ENCODE measurements at regions not wholly inside any gene's neighbourhood (a gene's known extent, or its start where the extent isn't known, plus 50 kb on each side); places are given as distances from the start of the nearest gene placed in this dataset.

DNA sequence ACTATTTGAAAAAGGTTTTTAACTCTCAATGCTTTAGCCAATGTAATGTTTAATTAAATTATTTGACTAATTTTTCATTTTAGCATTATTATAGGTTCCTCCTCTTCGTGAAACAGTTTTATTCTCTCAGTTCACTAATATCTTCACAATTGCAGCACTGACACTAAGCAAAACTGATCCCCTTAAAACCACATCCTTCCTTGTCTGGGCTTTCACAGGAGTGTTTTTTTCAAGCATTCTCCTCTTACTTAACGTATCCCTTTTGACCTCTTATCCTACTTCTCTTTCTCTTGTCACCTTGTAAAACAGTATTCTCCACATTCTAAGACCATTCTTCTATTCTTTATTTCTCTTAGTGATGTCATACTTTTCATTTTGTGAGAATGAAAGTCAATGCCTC lies 112.8 kb downstream of the DSC3 start:
- TF ChIP-seq CTCF (IDR thresholded peaks at IDR 0.05) = no peak
- TF ChIP-seq, protein P1, sequence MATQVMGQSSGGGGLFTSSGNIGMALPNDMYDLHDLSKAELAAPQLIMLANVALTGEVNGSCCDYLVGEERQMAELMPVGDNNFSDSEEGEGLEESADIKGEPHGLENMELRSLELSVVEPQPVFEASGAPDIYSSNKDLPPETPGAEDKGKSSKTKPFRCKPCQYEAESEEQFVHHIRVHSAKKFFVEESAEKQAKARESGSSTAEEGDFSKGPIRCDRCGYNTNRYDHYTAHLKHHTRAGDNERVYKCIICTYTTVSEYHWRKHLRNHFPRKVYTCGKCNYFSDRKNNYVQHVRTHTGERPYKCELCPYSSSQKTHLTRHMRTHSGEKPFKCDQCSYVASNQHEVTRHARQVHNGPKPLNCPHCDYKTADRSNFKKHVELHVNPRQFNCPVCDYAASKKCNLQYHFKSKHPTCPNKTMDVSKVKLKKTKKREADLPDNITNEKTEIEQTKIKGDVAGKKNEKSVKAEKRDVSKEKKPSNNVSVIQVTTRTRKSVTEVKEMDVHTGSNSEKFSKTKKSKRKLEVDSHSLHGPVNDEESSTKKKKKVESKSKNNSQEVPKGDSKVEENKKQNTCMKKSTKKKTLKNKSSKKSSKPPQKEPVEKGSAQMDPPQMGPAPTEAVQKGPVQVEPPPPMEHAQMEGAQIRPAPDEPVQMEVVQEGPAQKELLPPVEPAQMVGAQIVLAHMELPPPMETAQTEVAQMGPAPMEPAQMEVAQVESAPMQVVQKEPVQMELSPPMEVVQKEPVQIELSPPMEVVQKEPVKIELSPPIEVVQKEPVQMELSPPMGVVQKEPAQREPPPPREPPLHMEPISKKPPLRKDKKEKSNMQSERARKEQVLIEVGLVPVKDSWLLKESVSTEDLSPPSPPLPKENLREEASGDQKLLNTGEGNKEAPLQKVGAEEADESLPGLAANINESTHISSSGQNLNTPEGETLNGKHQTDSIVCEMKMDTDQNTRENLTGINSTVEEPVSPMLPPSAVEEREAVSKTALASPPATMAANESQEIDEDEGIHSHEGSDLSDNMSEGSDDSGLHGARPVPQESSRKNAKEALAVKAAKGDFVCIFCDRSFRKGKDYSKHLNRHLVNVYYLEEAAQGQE (IDR thresholded peaks at IDR 0.05; ENCODE audit: insufficient read depth in 1 of 2, low read depth in 2 of 2, low read length in 1 of 2) = no peak
- TF ChIP-seq TCF7L2 (IDR thresholded peaks at IDR 0.05; ENCODE audit: low read depth, low read length) = no peak
- TF ChIP-seq POLR2AphosphoS5 (IDR thresholded peaks at IDR 0.05; ENCODE audit: low read depth, low read length) = no peak

All from Panc1 (cell line).